ENCODE measurements at regions not wholly inside any gene's neighbourhood (a gene's known extent, or its start where the extent isn't known, plus 50 kb on each side); places are given as distances from the start of the nearest gene placed in this dataset.

- no peak for DNase-seq
Observed at GRCh38 chr10:111953949-111954348, 229.6 kb downstream of the GPAM start.

GRCh38 chr10:111954386-111954785, 229.2 kb downstream of the GPAM start:
- no peak for DNase-seq

GRCh38 chr10:111956841-111957240, 226.7 kb downstream of the GPAM start:
- no peak for DNase-seq

GRCh38 chr10:111962951-111963350, 220.6 kb downstream of the GPAM start:
- DNase-seq, result no peak

- DNase-seq, result no peak
Observed at GRCh38 chr10:111967116-111967515, 216.4 kb downstream of the GPAM start.

- no peak for DNase-seq
Observed at GRCh38 chr10:111967547-111967946, 216.0 kb downstream of the GPAM start.

GRCh38 chr10:111968647-111969046, 214.9 kb downstream of the GPAM start:
- DNase-seq, result no peak

- DNase-seq, result no peak
Observed at GRCh38 chr10:111970111-111970510, 213.5 kb downstream of the GPAM start.

GRCh38 chr10:111972109-111972508, 211.5 kb downstream of the GPAM start:
- DNase-seq, result no peak

- DNase-seq, result no peak
Observed at GRCh38 chr10:111973306-111973705, 210.3 kb downstream of the GPAM start.

GRCh38 chr10:111973826-111974225, 209.7 kb downstream of the GPAM start:
- DNase-seq, result no peak

- DNase-seq, result no peak
Observed at GRCh38 chr10:111974325-111974724, 209.2 kb downstream of the GPAM start.

- no peak for DNase-seq
Observed at GRCh38 chr10:111976557-111976956, 207.0 kb downstream of the GPAM start.

- no peak for DNase-seq
Observed at GRCh38 chr10:111984057-111984456, 199.5 kb downstream of the GPAM start.

GRCh38 chr10:111986079-111986478, 197.5 kb downstream of the GPAM start:
- DNase-seq, result no peak

GRCh38 chr10:111988646-111989045, 194.9 kb downstream of the GPAM start:
- no peak for DNase-seq

GRCh38 chr10:111989136-111989911, 194.2 kb downstream of the GPAM start:
- no peak for DNase-seq

GRCh38 chr10:111990734-111991133, 192.8 kb downstream of the GPAM start:
- DNase-seq, result no peak

- no peak for DNase-seq
Observed at GRCh38 chr10:111993321-111993720, 190.2 kb downstream of the GPAM start.

- no peak for DNase-seq
Observed at GRCh38 chr10:111993872-111994426, 189.6 kb downstream of the GPAM start.

- DNase-seq, result no peak
Observed at GRCh38 chr10:111996103-111996502, 187.5 kb downstream of the GPAM start.

- no peak for DNase-seq
Observed at GRCh38 chr10:111998728-111999127, 184.8 kb downstream of the GPAM start.

- no peak for DNase-seq
Observed at GRCh38 chr10:111999205-111999914, 184.2 kb downstream of the GPAM start.

GRCh38 chr10:111999915-112000302, 183.7 kb downstream of the GPAM start:
- no peak for DNase-seq

Data from KG1 (cell line).